ENCODE measurements at regions not wholly inside any gene's neighbourhood (a gene's known extent, or its start where the extent isn't known, plus 50 kb on each side); places are given as distances from the start of the nearest gene placed in this dataset.

DNA sequence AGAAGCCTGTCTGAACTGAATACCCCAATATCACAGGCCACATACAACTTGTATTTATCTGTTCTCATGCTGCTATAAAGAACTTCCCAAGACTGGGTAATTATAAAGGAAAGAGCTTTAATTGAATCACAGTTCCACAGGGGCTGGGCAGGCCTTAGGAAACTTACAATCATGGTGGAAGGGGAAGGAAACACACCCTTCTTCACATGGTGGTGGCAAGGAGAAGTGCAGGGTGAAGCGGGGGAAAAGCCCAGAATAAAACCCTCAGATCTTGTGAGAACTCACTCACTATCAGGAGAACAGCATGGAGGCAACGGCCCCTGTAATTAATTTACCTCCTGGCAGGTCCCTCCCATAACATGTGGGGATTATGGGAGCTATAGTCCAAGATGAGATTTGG, 50.3 kb upstream of the FNDC1 start:
- no peak for ATAC-seq

DNA sequence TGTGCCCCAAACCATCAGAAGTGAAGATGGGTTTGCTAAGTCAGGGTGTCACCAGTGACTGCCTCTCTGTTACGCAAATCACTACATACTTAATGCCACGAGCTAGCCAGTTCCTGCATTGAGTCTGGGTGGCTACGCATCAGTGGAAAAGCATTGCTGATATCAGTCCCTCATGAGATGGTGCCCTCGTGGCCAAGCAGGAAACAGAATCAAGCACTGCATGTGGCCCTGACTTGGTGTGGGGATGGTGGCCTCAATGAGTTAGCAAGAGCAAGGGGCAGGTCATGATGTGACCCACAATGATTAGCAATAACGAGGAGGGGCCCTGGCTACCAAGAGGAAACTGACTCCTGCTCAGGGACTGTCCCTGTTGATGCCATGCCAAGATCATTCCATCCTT, 51.6 kb upstream of the FNDC1 start:
- peak; percentile 63 for ATAC-seq

DNA sequence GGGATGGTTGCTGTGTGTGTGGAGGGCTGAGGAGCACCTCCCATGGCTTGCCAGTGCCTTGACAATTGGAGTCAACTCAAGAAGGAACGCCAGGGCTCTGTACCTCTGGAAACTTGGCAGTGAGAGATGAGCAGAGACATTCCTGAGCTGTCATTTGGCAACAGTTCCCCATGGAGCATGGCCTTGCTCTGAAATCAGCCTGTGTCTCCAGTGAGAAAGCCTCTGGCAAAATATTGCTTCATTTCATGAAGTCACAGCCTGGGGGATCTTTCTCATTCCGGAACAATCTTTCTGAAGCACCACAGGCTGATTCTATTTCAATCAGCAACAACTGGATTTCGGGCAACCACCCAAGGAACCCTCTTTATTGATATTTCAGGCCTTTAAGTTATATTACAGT, 52.2 kb upstream of the FNDC1 start:
- ATAC-seq = peak; percentile 26

DNA sequence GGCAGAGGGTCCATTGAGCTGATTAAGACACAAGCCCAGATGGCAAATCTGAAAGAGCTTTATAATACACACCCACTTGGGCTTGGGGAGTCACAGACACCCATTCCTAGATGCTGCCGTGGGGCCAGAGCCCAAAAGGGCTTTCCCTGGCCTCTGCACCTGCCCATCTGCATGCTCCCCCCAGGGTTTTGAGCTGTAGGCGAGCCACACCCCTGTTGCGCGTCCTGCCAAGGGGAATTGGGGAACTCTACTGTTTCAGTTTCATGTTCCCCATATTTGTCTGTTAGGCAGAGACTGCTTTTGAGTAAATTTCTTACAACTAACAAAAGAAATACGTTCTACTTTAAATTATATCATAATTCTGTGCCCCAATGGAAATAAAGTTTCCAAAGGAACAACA, 52.9 kb upstream of the FNDC1 start:
- peak; percentile 27 for ATAC-seq

DNA sequence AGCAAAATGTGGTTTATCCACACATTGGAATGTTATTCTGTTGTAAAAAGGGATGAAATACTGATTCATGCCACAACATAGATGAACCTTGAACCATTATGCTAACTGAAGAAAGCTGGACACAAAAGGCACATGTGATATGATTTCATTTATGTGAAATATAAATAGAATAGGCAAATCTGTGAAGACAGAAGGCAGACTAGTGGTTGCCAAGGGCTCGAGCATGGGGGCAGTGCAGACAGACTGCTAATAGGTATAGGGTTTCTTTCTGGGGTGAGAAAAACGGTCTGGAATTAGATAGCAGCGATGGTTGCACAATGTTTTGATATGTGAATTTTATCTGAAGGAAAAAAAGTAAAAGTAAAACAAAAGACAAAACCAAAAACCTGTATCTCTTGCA, 54.6 kb upstream of the FNDC1 start:
- no peak for ATAC-seq

DNA sequence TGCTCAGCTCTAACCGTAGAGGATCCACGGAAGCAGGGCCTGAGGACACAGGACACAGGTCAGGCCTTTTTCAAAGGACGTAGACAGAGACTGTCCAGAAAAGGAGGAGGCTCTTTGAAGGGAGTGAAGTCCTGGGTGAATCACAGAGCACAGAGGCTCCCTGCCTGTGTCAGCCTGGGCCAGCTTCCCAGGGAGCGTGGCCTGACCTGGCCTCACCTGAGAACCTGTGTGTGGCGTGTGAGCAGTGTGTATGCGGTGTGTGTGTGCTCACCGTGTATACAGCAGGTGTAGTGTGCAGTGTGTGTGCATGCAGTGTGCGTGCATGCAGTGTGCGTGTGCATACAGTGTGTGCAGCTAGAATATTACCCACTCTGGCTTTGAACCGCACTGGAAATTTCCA, 56.0 kb upstream of the FNDC1 start:
- no peak for ATAC-seq

DNA sequence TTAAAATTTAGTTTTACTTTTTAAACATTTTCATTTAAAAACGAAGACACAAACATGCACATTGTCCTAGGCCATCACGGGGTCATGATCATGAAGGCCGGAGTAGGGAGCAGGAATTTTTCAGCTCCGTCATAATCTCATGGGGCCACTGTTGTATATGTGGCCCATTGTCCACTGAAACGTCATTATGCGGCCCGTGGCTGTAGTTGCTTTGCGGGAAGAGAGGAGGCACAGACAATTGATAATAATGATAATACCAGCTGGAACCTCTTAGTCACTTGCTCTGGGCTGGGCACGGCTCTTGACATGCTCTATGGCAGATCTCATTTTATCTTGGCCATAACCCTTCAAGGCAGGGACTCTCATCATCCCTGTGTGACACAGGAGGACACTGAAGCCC, 56.5 kb upstream of the FNDC1 start:
- no peak for ATAC-seq

DNA sequence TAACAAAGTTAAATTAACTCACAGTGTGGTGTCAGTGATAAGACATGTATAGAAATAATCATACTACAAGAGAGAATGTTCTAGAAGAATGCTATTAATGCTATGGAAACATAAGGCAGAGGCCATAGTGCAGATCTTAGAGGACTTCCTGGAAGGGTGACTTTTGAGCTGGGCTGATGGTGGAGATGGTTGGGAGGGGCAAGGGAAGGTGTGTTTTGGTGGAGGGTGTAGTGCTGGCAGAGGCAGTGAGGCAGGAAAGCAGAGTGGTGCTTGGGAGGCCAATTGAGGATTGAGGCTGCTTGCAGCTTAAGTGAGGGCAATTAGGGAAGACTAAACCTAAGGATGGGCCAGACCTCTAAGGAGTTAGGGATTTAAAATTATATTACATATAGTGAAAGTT, 58.5 kb upstream of the FNDC1 start:
- ATAC-seq = no peak

DNA sequence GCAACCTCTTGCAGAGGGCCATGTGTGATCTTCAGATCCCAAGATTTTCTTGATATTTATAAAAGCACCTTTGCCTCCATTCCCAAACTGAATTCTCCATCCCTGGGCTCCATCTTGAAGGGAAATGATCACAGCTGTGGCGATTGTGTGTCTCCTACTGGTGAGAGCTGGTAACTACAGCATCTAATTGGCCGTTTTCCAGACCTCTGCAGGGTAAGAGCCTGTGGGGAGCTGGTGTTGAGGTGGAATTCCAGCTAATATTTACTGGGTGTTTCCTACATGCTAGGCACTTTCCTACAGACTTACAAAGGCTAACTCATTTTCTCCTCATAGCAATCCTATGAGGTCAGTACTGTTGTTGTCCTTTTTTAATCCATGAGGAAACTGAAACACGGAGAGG, 59.2 kb upstream of the FNDC1 start:
- no peak for ATAC-seq

DNA sequence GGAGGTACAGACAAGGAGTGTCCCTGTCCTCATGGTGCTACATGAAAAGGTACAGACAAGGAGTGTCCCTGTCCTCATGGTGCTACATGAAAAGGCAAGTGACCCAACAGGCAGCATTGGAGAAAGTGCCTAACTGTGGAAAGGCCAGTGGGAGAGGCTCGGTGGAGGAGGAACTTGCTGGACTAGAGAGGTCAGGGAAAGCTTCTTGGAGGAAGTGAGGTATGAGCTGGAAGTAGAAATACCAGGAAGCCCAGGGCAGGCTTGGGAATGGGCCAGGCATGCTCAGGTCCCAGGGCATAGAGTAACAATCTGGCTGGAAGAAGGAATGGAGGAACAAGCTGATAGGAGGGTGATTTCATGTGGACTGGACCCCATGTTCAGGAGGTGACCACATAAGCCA, 59.8 kb upstream of the FNDC1 start:
- ATAC-seq = no peak

DNA sequence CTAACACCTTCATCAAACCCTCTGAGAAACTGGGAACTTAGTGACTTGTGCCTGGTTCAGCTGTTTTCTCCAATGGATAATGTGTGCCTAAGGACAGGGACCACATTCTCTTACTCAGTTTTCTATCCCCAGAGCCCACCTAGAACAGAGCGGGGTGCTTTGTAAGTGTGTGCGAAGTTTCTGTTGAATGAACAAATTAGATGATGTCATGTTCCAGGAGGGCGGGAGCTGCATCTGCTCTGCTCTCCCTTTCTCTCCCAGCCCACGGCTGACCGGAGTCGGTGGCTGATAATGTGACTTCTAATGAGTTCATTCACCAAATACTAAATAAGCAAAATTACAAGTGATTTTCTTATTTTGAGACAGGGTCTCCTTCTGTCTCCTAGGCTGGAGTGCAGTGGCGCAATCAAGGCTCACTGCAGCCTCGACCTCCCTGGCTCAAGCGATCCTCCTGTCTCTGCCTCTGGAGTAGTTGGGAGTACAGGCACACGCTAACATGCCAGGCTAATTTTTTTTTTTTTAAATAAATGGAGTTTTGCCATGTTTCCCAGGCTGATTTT, 60.7 kb upstream of the FNDC1 start:
- ATAC-seq = no peak

DNA sequence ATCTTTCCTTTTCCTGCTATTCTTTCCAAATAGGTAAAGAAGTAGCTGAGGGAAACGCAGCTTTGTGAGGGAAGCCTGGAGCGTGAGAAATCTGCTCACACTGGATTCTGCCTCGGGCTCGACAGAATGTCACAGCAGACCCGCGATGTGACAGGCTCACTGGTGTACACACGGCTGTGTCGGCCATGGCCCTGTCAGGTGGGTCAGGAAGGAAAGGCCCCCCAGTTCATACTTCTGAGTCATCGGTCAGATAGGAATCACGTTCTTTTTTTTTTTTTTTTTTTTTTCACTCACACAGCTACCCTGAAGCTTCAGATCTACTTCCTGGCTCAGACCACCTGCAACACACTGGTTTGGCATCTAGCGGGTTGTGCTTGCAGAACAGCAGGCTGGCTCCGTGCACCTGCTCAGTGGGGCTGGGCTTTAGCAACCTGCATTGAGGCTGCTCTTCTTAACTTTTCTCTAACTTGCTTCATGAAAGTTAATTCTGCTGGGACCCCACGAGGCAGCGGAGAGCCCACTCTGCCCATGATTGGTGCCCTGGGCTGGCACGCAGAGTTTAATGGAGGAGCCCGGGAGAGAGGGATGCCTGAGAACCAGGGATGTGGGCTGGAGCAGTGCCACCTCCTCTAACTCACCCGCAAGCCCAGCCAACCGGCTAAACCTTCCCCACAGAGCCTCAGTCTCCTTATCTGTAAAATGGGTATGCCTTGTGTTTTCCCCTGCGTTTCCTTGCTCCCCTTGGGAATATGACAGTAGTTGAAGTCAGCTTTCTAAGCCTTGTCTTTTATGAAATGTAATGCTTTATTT, 61.5 kb upstream of the FNDC1 start:
- peak; percentile 28 for ATAC-seq

DNA sequence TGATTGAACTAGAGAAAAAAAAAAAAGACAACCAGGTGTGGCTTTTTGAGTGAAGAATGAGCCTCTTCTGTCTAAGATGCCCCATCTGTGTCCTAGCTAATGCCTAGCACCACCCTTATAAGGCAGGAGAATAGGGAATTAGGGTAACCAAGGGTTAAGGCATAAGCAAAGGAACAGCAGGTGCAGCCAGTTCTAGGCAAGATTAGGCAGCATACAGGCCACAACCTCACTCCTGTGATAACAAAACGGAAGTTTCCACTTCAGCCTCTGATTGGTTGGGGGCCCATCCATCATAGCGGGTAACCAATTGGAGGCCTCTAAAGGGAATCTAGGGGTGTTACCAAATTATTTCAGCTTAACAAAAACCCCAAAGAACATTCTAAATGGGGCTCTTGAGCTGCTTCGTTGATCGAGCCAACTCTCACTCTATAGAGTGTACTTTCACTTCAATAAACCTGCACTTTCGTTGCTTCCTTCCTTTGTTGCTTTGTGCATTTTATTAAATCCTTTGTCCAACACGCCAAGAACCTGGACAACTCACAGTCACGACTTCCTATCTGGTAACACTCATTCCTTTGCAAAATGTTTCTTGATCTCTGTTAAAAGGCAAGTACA, 61.9 kb upstream of the TAGAP start:
- ATAC-seq = peak; percentile 79

DNA sequence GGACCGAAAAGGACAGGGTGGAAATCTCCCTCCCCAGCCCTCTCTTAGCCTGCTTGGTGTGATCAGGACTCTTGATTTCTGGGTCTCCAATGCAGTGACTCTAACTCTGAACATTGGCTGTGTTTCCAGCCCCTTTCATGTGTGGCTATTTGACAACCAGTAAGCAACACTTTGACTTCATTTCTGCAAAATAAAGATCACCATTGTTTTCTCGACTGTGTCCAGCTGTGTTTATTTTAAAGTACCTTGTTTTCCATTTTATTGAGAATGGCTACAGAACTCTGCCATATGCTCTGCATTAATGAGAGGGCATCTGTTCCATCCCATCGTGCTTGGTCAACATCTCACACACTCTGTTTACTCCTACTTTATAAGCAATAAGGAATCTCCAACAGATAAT, 60.9 kb upstream of the TAGAP start:
- ATAC-seq = no peak

DNA sequence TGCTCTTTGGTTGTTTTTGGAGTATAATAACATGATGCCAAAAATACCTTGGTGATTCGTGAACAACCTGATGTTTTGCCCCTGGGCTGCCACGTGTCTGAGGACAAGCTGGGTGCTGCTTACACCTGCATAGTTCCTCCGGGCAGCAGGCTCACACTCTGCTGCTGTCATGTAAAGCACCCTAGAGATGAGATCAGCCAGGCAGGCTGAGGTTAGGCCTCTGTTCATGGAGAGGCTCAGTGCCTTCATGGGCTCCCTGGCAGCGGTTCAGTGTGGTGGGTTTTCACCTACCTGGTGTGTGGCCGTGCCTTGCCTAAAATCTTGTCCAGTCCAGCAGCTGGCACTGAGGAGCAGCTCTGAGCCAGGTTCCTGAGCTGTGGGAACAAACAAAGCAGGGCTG, 60.1 kb upstream of the TAGAP start:
- ATAC-seq = peak; percentile 73

DNA sequence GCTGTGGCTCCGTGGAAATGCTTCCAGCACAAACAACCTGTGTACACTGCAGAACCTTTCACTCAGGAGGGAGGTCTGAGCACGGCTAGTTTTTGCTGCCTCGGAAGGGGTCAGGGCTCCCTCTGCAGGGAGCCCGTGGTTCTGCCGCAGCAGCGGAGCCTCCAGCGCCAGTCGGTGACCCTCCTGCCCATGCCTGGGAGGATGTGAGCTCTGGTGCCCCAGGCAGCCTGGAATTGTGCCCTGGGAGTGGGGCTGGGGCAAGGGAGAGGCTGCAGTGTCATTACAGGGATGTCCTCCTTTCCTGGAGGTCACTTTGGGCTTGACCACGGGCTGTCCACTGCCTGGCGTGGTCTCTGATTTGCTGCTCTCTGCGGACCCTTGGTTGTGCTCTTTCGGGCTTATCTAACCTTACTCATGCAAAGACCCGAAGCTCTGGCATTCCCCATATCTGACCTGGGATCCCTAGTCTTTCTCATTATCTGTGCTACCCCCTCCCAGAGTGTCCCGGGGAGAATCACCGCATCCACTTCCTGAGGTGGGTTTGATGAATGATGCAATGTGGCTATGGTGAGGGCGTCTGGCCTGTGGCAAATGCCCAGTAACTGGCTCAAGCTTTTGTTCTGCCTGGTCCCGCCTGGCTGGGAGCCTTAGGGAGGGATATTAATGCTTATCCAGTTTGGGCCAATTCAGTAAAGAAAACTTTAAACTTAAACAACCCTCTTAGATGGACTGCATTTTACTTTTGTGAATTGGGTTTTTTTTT, 59.6 kb upstream of the TAGAP start:
- ATAC-seq = peak; percentile 88

DNA sequence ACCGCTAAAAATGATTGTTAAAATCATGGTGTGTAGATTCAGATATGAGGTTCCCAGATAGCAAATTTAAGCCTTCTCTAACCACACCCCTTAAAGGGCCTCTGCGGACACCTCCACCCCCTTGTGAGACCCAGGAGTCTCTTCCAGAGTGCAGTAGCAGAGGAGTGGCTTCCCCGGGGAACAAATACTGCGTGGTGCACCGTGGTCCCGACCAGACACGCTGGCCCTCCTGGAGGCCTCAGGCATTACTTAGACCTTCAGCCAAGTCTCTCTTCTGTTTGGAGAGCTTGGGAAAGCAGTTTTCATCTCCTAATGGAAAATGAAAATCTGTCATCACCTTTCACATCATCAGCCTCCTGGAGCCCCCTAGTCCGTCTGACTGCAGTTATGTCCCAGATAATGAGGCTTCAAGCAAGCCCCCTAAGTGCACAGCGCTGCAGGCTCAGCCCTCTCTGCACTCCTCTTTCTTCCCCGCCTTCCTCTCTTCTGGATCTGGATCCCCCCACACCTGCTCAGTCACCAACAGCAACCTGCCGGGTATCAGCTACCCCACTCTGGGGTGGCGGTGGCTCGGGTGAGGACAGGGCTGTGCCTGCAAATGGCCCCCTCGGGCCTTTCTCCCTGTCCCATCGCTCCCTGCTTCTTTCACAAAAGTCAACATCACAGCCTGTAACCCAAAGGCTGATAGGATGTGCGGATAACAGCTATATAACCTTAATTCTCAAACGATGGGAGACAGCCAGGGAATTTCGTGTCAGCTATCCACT, 58.8 kb upstream of the TAGAP start:
- no peak for ATAC-seq

DNA sequence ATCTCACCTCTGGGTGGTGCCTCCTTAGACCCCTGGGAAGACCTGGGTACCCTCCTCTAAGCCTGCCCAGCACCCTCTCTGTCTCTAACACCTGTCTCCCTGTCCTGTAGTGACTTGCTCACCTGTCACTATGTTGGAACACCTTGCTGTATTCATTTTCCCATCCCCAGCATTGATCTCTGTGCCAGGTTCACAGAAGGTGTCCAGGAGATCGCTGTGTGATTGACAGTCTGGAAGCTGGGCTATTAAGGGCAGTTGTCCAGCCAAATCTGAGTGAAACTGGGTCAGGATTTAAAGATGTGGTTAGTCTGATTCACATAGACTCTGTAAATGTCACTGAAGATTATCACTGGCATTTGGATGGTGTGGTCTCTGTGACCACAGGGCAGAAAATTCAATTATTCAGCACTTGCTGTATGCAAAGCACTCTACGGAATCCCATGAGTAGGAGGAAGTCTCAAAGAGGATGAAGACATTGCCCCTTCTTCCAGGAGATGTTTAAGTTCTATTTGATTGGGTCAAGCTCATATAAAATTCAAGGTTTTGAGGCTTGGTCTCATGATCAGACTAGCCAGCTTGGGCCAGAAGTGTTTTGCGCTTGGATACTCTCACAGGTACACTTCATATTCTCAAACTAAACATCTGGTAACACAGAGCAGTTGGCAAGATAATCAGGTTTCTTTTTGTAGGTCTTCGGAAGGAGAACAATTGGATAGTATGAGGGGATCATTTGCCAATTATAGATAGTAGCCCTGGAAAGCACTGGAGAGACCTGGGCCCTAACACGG, 57.8 kb upstream of the TAGAP start:
- ATAC-seq = no peak

DNA sequence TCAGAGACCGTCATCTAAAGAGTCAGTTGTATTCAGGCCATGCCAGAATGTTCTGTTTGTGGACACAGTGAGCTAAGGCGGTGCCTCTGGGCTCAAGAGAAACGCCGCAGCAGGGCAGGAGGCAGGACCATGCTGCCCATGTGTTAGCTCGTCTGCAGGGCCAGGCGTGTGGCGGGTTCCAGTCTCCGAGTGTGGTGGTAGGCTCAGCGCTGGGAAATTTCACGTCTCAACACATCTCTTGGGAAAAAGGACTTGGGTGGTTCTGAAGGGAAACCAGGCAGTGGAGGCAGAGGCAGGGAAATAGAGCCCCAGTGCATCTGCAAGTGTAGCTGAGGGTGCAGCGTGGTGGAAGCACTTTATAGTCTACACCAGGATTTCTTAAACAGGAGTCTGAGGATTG, 56.9 kb upstream of the TAGAP start:
- ATAC-seq = no peak

DNA sequence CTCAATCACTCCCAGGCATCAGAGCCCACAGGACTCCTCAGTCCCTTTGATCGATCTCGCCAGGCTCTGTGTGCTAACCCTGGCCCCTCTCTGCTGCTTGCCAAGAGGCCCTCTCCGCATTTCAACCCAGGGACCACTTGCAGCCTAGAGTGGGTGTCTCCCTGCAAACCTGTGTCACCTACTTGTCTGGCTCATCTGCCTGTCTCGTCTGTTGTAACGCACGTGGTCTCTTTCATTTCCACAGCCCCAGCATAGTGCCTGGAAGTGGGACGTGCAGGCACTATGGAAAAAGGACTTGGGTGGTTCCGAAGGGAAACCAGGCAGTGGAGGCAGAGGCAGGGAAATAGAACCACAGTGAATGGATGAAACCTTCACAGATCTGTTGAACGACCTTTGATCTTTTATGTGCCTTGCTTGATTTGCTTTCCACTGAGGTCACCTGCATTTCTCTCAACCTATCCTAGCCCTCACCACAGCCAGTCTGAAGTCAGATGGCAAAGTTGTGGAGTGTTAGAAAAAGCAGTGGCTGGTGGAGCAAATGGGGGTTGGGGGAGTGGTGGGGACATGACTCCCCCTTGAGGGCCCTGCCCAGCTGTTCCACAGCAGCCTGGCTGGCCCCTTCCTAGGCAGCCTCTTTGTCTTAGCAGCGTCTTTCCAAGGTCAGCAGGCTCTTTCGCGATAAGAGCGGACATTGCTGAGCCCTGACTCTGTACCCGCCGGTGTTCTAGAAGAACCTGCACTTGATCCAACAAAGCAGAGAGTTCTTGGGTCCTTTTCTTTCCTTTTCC, 55.8 kb upstream of the TAGAP start:
- no peak for ATAC-seq

DNA sequence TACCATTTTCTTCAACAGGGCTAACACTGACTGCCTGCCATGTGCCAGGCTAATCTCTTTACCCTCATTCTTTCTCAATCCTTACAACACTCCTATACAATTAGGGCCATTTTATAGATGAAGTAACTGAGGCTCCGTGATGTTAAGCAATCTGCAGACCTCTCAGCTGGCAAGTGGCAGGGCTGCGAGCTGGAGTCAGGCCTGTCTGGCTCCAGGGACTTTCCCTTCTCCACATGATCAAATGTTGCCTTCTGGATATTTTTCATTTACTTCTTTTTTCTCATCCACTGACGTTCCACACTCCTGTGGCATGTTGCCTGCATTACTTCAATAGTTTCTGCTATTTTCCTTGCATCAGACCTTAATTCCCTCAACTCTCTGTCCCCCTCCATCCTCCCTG, 55.2 kb upstream of the TAGAP start:
- no peak for ATAC-seq
